HepG2 (cell line): ENCODE measurements at regions not wholly inside any gene's neighbourhood (a gene's known extent, or its start where the extent isn't known, plus 50 kb on each side); places are given as distances from the start of the nearest gene placed in this dataset.

ENCODE experiments used
- CCDC6 ChIP-seq: sonication (generic); formaldehyde crosslinking; IDR thresholded peaks from 2 replicates; pipeline ENCODE4 v1.8.1; 2022; ENCODE audit warnings: mild to moderate bottlenecking, missing genetic modification reagents, moderate library complexity
- FOXK2 ChIP-seq: fragments of 450-650 bp; IDR thresholded peaks from 2 replicates; pipeline ENCODE4 v1.6.1; 2016
- HOXA9 ChIP-seq: sonication (generic); formaldehyde crosslinking; IDR thresholded peaks from 2 replicates; pipeline ENCODE4 v1.8.1; 2022; ENCODE audit warnings: missing genetic modification reagents, mild to moderate bottlenecking, moderate library complexity, borderline replicate concordance
- JARID2 ChIP-seq: sonication (generic); formaldehyde crosslinking; IDR thresholded peaks from 2 replicates; pipeline ENCODE4 v1.8.1; 2023; ENCODE audit warnings: missing genetic modification reagents, inconsistent platforms; ENCODE audit not compliant: insufficient replicate concordance
- NFE2 ChIP-seq: sonication (generic); formaldehyde crosslinking; IDR thresholded peaks from 2 replicates; pipeline ENCODE4 v1.4.0; 2020; ENCODE audit warnings: missing genetic modification reagents
- REL ChIP-seq: sonication (generic); formaldehyde crosslinking; conservative IDR thresholded peaks from 2 replicates; pipeline ENCODE4 v1.8.0; 2022; ENCODE audit warnings: mild to moderate bottlenecking, missing genetic modification reagents, moderate library complexity
- SKI ChIP-seq: fragments of 450-650 bp; IDR thresholded peaks from one replicate; pipeline ENCODE4 v1.6.1; 2018; ENCODE audit warnings: mild to moderate bottlenecking; ENCODE audit not compliant: partially characterized antibody
- SMAD3 ChIP-seq: sonication (generic); formaldehyde crosslinking; IDR thresholded peaks from 2 replicates; pipeline ENCODE4 v1.4.0; 2020; ENCODE audit warnings: missing genetic modification reagents
- SNAI1 ChIP-seq: sonication (generic); formaldehyde crosslinking; IDR thresholded peaks from 2 replicates; pipeline ENCODE4 v1.5.0; 2020; ENCODE audit warnings: mild to moderate bottlenecking, missing genetic modification reagents, borderline replicate concordance
- TARDBP ChIP-seq: sonication (generic); formaldehyde crosslinking; IDR thresholded peaks from 2 replicates; pipeline ENCODE4 v1.8.0; 2022; ENCODE audit warnings: mild to moderate bottlenecking, missing genetic modification reagents
- TEAD3 ChIP-seq: optimal IDR thresholded peaks from 2 replicates; pipeline ENCODE3; 2016; ENCODE audit warnings: borderline replicate concordance
- ZBTB3 ChIP-seq: sonication (generic); formaldehyde crosslinking; IDR thresholded peaks from 2 replicates; pipeline ENCODE4 v1.4.0; 2020; ENCODE audit warnings: low read depth, mild to moderate bottlenecking, moderate library complexity, missing genetic modification reagents, borderline replicate concordance
- ZMAT3 ChIP-seq: sonication (generic); formaldehyde crosslinking; conservative IDR thresholded peaks from 2 replicates; pipeline ENCODE4 v1.7.0; 2021; ENCODE audit warnings: missing genetic modification reagents
- ZNF281 ChIP-seq: sonication (generic); formaldehyde crosslinking; IDR thresholded peaks from 2 replicates; pipeline ENCODE4 v1.4.0; 2020; ENCODE audit warnings: missing genetic modification reagents, borderline replicate concordance
- ZNF33B ChIP-seq: sonication (generic); formaldehyde crosslinking; IDR thresholded peaks from 2 replicates; pipeline ENCODE4 v1.5.1; 2020; ENCODE audit warnings: mild to moderate bottlenecking, missing genetic modification reagents
- ZNF772 ChIP-seq: sonication (generic); formaldehyde crosslinking; IDR thresholded peaks from 2 replicates; pipeline ENCODE4 v1.5.0; 2020; ENCODE audit warnings: mild to moderate bottlenecking, missing genetic modification reagents
- ZNF800 ChIP-seq: sonication (generic); formaldehyde crosslinking; IDR thresholded peaks from 2 replicates; pipeline ENCODE4 v1.4.0; 2020; ENCODE audit warnings: missing genetic modification reagents
- ZNF879 ChIP-seq: sonication (generic); formaldehyde crosslinking; IDR thresholded peaks from 2 replicates; pipeline ENCODE4 v1.8.1; 2023; ENCODE audit warnings: missing genetic modification reagents
- TF ChIP-seq, protein P1 (sequence below): sonication (generic); formaldehyde crosslinking; IDR thresholded peaks from 2 replicates; pipeline ENCODE4 v1.8.0; 2023; ENCODE audit warnings: mild to moderate bottlenecking, missing genetic modification reagents
- TF ChIP-seq, protein P2 (sequence below): sonication (generic); formaldehyde crosslinking; IDR thresholded peaks from 2 replicates; pipeline ENCODE4 v1.5.1; 2020; ENCODE audit warnings: mild to moderate bottlenecking, missing genetic modification reagents, moderate library complexity
- TF ChIP-seq, protein P3 (sequence below): sonication (generic); formaldehyde crosslinking; IDR thresholded peaks from 2 replicates; pipeline ENCODE4 v1.4.0; 2020; ENCODE audit warnings: low read depth, mild to moderate bottlenecking, missing genetic modification reagents

GRCh38 chr5:30605693-30606268 lies 587.7 kb upstream of the CDH6 start (continued):
- TF ChIP-seq, protein P1, sequence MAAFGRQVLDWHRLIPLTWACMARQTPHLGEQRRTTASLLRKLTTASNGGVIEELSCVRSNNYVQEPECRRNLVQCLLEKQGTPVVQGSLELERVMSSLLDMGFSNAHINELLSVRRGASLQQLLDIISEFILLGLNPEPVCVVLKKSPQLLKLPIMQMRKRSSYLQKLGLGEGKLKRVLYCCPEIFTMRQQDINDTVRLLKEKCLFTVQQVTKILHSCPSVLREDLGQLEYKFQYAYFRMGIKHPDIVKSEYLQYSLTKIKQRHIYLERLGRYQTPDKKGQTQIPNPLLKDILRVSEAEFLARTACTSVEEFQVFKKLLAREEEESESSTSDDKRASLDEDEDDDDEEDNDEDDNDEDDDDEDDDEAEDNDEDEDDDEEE, result no peak
- TF ChIP-seq FOXK2 (peak; percentile 72), SNAI1 (CRISPR knock-in tag) (no peak), HOXA9 (no peak; the same call in 1 of the 2 replicates), NFE2 (CRISPR knock-in tag) (no peak), SMAD3 (CRISPR knock-in tag) (peak; percentile 95), REL (CRISPR knock-in tag) (no peak), ZNF800 (CRISPR knock-in tag) (no peak), SKI (peak; percentile 69), ZNF33B (CRISPR knock-in tag) (no peak), ZBTB3 (CRISPR knock-in tag) (no peak), JARID2 (no peak), TEAD3 (CRISPR knock-in tag) (peak; percentile 86), ZNF879 (CRISPR knock-in tag) (no peak), ZNF772 (peak; percentile 40; the same call in 1 of the 2 replicates), CCDC6 (CRISPR knock-in tag) (no peak), TARDBP (CRISPR knock-in tag) (peak; percentile 94), ZMAT3 (CRISPR knock-in tag) (no peak), ZNF281 (CRISPR knock-in tag) (peak; percentile 71; the same call in 1 of the 2 replicates)
- TF ChIP-seq, protein P2, sequence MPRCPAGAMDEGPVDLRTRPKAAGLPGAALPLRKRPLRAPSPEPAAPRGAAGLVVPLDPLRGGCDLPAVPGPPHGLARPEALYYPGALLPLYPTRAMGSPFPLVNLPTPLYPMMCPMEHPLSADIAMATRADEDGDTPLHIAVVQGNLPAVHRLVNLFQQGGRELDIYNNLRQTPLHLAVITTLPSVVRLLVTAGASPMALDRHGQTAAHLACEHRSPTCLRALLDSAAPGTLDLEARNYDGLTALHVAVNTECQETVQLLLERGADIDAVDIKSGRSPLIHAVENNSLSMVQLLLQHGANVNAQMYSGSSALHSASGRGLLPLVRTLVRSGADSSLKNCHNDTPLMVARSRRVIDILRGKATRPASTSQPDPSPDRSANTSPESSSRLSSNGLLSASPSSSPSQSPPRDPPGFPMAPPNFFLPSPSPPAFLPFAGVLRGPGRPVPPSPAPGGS (CRISPR knock-in tag), result no peak
- TF ChIP-seq, protein P3, sequence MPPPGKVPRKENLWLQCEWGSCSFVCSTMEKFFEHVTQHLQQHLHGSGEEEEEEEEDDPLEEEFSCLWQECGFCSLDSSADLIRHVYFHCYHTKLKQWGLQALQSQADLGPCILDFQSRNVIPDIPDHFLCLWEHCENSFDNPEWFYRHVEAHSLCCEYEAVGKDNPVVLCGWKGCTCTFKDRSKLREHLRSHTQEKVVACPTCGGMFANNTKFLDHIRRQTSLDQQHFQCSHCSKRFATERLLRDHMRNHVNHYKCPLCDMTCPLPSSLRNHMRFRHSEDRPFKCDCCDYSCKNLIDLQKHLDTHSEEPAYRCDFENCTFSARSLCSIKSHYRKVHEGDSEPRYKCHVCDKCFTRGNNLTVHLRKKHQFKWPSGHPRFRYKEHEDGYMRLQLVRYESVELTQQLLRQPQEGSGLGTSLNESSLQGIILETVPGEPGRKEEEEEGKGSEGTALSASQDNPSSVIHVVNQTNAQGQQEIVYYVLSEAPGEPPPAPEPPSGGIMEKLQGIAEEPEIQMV, result no peak
